Peyer's patch (tissue), 4 donors: ENCODE measurements at regions not wholly inside any gene's neighbourhood (a gene's known extent, or its start where the extent isn't known, plus 50 kb on each side); places are given as distances from the start of the nearest gene placed in this dataset.
"Not testable (repeated sequence)": the region's sequence is repeated elsewhere in the genome, so short reads cannot be mapped to it uniquely, and the experiment has no call there.

ENCODE experiments used
- DNase-seq, 3 donors: peaks; one replicate each; pipeline ENCODE4 v3.0.0-alpha.2; 2017 to 2019
- H3K27ac ChIP-seq, 4 donors: fragments of 200-600 bp; sonication (generic); one replicate each; pipeline ENCODE4 v1.5.1; 2016 to 2019
- H3K27me3 ChIP-seq, 2 donors: fragments of 200-600 bp; sonication (generic); one replicate each; pipeline ENCODE4 v1.5.1; 2019
- H3K36me3 ChIP-seq, 3 donors: fragments of 200-600 bp; sonication (generic); one replicate each; pipeline ENCODE4 v1.5.1; 2016 to 2019
- H3K4me1 ChIP-seq, 4 donors: fragments of 200-600 bp; sonication (generic); one replicate each; pipeline ENCODE4 v1.5.1; 2016 to 2019
- H3K4me3 ChIP-seq, 4 donors: fragments of 200-600 bp; sonication (generic); 1 replicate in 3 of 4; 2 replicates in 1 of 4; pipeline ENCODE4 v1.5.1; 2016 to 2019; ENCODE audit warnings: mild to moderate bottlenecking in 1 of 4
- H3K9me3 ChIP-seq, 4 donors: fragments of 200-600 bp; sonication (generic); one replicate each; pipeline ENCODE4 v1.5.1; 2016 to 2019; ENCODE audit warnings: mild to moderate bottlenecking in 1 of 4
- POLR2A ChIP-seq, 2 donors: fragments of 450-650 bp; IDR thresholded peaks; one replicate each; pipeline ENCODE4 v1.5.1; 2017; ENCODE audit warnings: antibody characterized with exemption in 2 of 2, mild to moderate bottlenecking in 2 of 2, moderate library complexity in 2 of 2
- TF ChIP-seq, protein P1 (sequence below), 6 experiments: fragments of 450-650 bp in 4 of 6; fragments of 200-600 bp in 2 of 6; sonication (generic) in 1 of 6; IDR thresholded peaks; one replicate each; pipeline ENCODE4 v1.5.1; 2017 to 2019; ENCODE audit warnings: antibody characterized with exemption in 6 of 6, mild to moderate bottlenecking in 3 of 6, moderate library complexity in 1 of 6

DNA sequence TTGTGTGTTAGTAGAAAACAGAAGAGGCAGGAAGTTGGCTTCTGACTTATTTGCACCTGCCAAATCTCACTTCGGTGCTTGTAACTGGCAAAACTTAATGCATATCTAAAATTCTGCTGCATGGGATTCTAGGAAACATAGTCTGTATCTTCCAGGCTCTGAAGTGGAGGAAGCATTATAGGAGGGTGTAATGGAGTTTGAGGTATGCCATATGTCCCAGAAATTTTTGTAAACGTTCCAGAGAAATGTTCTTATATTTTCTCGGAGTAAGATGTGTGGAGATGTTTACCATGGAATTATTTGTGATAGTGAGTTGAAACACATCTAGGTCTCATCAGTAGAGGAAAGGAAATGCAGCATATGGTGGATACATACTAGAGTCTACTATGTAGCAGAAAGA is 1329.0 kb upstream of the NUDT12 start:
- TF ChIP-seq, protein P1, sequence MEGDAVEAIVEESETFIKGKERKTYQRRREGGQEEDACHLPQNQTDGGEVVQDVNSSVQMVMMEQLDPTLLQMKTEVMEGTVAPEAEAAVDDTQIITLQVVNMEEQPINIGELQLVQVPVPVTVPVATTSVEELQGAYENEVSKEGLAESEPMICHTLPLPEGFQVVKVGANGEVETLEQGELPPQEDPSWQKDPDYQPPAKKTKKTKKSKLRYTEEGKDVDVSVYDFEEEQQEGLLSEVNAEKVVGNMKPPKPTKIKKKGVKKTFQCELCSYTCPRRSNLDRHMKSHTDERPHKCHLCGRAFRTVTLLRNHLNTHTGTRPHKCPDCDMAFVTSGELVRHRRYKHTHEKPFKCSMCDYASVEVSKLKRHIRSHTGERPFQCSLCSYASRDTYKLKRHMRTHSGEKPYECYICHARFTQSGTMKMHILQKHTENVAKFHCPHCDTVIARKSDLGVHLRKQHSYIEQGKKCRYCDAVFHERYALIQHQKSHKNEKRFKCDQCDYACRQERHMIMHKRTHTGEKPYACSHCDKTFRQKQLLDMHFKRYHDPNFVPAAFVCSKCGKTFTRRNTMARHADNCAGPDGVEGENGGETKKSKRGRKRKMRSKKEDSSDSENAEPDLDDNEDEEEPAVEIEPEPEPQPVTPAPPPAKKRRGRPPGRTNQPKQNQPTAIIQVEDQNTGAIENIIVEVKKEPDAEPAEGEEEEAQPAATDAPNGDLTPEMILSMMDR (IDR thresholded peaks at IDR 0.05) = no peak
- no peak for TF ChIP-seq POLR2A (IDR thresholded peaks at IDR 0.05)
- DNase-seq = no peak
- Histone ChIP-seq H3K4me3 (no peak overlapping the region), H3K27me3 (no peaks in the 10 kb centered on the region), H3K9me3 (no peaks in the 10 kb centered on the region), H3K36me3 (no peaks in the 10 kb centered on the region), H3K4me1 (no peaks in the 10 kb centered on the region), H3K27ac (no peak overlapping the region)

DNA sequence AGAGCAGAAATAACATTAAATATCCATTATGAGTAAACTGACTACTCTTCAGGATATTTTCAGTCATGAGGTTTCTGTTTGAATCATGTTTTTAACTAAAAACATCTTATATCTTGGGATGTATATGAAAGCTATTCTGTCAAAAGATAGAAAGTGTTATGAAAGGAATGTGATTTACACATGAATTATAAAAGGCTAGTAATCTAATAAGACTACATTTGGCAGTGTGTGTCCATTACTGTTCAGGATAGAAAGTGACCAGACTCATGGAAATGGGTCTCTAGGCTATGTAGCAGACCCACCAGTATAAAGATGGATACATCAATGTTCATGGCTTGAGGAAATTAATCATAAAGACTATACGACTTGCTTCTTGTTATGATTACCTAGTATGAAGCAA is 1328.2 kb upstream of the NUDT12 start:
- no peak for TF ChIP-seq POLR2A (IDR thresholded peaks at IDR 0.05)
- TF ChIP-seq, protein P1 (IDR thresholded peaks at IDR 0.05) = no peak
- no peak overlapping the region for H3K27ac ChIP-seq

DNA sequence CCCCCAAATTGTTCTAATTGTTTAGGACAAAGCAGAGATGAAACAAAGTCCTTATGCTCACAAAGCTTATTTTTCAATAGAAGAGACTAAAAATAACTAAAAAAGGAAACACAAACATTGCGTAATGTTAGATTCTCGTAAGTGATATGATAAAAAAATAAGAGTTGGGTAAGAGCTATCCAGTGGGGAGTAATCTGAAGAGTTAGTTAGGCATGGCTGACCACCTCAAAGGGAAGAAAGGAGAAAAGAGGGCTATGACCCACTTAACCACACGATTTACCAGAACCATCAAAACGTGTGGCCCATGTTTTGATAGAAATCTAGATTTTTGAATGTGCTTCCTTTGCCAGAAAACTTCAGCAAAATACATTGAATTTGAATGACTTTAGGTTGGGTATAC is 1296.8 kb upstream of the NUDT12 start:
- Histone ChIP-seq H3K27me3 (no peaks in the 10 kb centered on the region), H3K4me1 (no peaks in the 10 kb centered on the region), H3K27ac (no peak overlapping the region), H3K4me3 (no peak overlapping the region), H3K9me3 (no peaks in the 10 kb centered on the region), H3K36me3 (no peaks in the 10 kb centered on the region)
- DNase-seq = no peak
- no peak for TF ChIP-seq POLR2A (IDR thresholded peaks at IDR 0.05)
- TF ChIP-seq, protein P1 (IDR thresholded peaks at IDR 0.05) = no peak

More for the DNA sequence above, 1328.2 kb upstream of the NUDT12 start:
- Histone ChIP-seq H3K9me3 (no peaks in the 10 kb centered on the region), H3K4me3 (no peak overlapping the region), H3K4me1 (no peaks in the 10 kb centered on the region), H3K36me3 (no peaks in the 10 kb centered on the region), H3K27me3 (no peaks in the 10 kb centered on the region)
- no peak for DNase-seq

DNA sequence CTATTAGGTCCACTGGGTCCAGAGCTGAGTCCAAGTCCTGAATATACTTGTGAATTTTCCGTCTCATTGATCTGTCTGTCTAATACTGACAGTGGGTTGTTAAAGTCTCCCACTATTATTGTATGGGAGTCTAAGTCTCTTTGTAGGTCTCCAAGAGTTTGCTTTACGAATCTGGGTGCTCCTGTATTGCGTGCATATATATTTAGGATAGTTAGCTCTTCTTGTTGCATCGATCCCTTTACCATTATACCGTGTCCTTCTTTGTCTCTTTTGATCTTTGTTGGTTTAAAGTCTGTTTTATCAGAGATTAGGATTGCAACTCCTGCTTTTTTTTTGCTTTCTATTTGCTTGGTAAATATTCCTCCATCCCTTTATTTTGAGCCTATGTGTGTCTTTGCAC is 1289.5 kb upstream of the NUDT12 start:
- not testable (repeated sequence) for H3K27ac ChIP-seq, H3K4me3 ChIP-seq, DNase-seq, H3K4me1 ChIP-seq, H3K9me3 ChIP-seq, H3K27me3 ChIP-seq, H3K36me3 ChIP-seq

DNA sequence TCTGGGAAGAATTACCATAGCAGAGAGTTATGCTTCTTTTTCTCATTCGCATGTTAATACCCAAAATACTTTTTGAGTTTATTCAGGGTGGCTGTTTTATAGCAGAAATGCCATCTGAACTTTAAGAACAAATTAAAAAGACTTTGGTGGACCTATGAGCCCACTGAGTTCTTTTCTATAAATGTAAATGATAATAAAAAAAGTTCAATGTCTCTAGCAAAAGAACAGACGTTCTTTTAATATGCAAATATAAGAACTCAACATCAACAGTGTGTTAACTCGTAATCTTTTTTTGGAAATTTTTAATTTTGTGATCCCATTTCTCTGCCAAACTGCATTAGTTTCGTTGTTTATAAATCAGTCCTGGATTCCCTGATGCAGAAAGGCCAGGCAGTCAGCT is 1283.0 kb upstream of the NUDT12 start:
- Histone ChIP-seq H3K9me3 (no peaks in the 10 kb centered on the region), H3K4me1 (no peaks in the 10 kb centered on the region), H3K36me3 (no peaks in the 10 kb centered on the region), H3K4me3 (no peak overlapping the region), H3K27ac (no peak overlapping the region), H3K27me3 (no peaks in the 10 kb centered on the region)
- DNase-seq = no peak
- TF ChIP-seq, protein P1 (IDR thresholded peaks at IDR 0.05) = no peak
- TF ChIP-seq POLR2A (IDR thresholded peaks at IDR 0.05) = no peak

DNA sequence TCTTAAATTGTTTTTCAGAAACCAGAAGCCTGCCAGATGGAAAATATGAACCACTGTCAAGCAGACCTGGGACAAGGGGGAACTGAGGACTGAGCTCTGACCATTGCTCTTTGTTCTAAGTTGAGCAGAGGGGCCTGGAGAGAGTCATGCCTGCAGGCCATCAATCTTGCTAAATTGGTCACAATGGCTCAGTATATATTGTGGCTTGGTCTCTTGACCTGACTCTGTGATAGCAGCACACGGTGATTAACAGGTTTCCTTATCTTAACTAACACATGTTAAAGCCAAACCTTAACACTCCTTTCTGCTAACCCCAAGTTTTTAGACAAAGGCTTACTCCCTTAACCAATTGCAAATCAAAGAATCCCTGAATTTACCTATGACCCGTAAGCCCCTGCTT is 1281.2 kb upstream of the NUDT12 start:
- Histone ChIP-seq H3K4me1 (no peaks in the 10 kb centered on the region), H3K27ac (no peak overlapping the region), H3K36me3 (no peaks in the 10 kb centered on the region), H3K4me3 (no peak overlapping the region), H3K27me3 (no peaks in the 10 kb centered on the region), H3K9me3 (no peaks in the 10 kb centered on the region)
- no peak for DNase-seq
- TF ChIP-seq POLR2A (IDR thresholded peaks at IDR 0.05) = no peak
- TF ChIP-seq, protein P1 (IDR thresholded peaks at IDR 0.05) = no peak
